Sigmoid colon (tissue), 4 donors: ENCODE measurements at regions not wholly inside any gene's neighbourhood (a gene's known extent, or its start where the extent isn't known, plus 50 kb on each side); places are given as distances from the start of the nearest gene placed in this dataset.

Source experiments
- EP300 ChIP-seq, 4 donors: sonication (generic); formaldehyde crosslinking; IDR thresholded peaks; one replicate each; pipeline ENCODE4 v1.6.1; 2017; ENCODE audit warnings: antibody characterized with exemption in 4 of 4
- POLR2A ChIP-seq, 2 donors: fragments of 450-650 bp; IDR thresholded peaks; one replicate each; pipeline ENCODE4 v1.6.1; 2016; ENCODE audit warnings: antibody characterized with exemption in 2 of 2, mild to moderate bottlenecking in 2 of 2, moderate library complexity in 2 of 2
- TF ChIP-seq, protein P1 (sequence below), 4 experiments: fragments of 450-650 bp in 3 of 4; fragments of 200-600 bp in 1 of 4; IDR thresholded peaks; one replicate each; pipeline ENCODE4 v1.5.1; 2016 to 2019; ENCODE audit warnings: antibody characterized with exemption in 4 of 4, mild to moderate bottlenecking in 3 of 4, moderate library complexity in 2 of 4

DNA sequence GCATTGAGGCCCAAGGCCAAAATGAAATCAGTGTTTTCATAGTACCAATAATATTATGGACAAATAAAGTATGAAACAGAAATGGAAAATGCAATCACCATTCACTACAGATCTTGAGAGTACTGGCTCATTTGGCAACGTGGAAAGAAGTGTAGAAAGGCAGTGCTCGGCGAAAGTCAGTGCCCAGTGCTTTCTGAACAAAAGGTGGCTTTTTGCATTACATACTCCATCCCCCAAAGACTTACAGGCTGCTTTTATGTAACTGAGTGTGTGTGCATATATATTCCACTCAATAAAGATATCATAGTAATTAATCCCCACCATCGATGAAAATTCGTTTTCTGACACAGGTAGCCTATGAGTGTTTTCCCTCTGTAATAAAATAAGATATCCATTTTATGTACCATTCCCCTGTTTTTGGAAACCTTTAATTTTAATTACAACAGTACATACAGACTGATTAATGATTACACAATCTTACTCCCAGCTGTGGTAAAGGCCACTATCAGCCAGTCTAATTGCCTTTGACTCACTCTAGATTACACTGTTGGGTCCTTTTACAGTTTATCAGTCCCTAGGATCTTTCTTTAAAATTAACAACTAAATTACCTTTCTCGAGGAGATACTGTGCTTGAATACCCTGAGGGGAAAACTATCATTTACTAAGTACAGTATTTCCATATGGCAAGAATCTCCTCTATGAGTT, 65.9 kb downstream of the MAD2L1 start:
- no peak for TF ChIP-seq EP300 (IDR thresholded peaks at IDR 0.05)
- TF ChIP-seq, protein P1, sequence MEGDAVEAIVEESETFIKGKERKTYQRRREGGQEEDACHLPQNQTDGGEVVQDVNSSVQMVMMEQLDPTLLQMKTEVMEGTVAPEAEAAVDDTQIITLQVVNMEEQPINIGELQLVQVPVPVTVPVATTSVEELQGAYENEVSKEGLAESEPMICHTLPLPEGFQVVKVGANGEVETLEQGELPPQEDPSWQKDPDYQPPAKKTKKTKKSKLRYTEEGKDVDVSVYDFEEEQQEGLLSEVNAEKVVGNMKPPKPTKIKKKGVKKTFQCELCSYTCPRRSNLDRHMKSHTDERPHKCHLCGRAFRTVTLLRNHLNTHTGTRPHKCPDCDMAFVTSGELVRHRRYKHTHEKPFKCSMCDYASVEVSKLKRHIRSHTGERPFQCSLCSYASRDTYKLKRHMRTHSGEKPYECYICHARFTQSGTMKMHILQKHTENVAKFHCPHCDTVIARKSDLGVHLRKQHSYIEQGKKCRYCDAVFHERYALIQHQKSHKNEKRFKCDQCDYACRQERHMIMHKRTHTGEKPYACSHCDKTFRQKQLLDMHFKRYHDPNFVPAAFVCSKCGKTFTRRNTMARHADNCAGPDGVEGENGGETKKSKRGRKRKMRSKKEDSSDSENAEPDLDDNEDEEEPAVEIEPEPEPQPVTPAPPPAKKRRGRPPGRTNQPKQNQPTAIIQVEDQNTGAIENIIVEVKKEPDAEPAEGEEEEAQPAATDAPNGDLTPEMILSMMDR (IDR thresholded peaks at IDR 0.05) = no peak
- TF ChIP-seq POLR2A (IDR thresholded peaks at IDR 0.05) = no peak
